ENCODE measurements at regions not wholly inside any gene's neighbourhood (a gene's known extent, or its start where the extent isn't known, plus 50 kb on each side); places are given as distances from the start of the nearest gene placed in this dataset.

DNA sequence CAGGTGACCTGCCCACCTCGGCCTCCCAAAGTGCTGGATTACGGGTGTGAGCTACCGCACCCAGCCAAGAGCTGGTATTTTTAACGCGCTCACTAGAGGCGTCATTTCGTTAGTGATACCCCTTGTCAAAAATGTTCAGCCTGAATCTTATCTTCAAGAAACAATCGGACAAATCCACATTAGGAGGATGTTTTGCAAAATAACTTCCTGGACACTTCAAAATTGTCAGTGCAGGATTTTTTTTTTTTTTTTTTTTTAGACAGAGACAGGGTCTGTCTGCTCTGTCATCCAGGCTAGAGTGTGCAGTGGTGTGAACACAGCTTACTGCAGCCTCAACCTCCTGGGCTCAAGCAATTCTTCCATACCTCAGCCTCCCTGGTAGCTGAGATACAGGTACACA is 63.0 kb downstream of the RMI2 start:
- TF ChIP-seq POLR2A (IDR thresholded peaks at IDR 0.05) = no peak
- TF ChIP-seq, protein P1, sequence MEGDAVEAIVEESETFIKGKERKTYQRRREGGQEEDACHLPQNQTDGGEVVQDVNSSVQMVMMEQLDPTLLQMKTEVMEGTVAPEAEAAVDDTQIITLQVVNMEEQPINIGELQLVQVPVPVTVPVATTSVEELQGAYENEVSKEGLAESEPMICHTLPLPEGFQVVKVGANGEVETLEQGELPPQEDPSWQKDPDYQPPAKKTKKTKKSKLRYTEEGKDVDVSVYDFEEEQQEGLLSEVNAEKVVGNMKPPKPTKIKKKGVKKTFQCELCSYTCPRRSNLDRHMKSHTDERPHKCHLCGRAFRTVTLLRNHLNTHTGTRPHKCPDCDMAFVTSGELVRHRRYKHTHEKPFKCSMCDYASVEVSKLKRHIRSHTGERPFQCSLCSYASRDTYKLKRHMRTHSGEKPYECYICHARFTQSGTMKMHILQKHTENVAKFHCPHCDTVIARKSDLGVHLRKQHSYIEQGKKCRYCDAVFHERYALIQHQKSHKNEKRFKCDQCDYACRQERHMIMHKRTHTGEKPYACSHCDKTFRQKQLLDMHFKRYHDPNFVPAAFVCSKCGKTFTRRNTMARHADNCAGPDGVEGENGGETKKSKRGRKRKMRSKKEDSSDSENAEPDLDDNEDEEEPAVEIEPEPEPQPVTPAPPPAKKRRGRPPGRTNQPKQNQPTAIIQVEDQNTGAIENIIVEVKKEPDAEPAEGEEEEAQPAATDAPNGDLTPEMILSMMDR (IDR thresholded peaks at IDR 0.05) = no peak
